LNCaP clone FGC (cell line): ENCODE measurements at regions not wholly inside any gene's neighbourhood (a gene's known extent, or its start where the extent isn't known, plus 50 kb on each side); places are given as distances from the start of the nearest gene placed in this dataset.

Experiments
- DNase-seq: peaks from one replicate; pipeline ENCODE4 v3.0.0-alpha.2; 2011; ENCODE audit warnings: low read depth
- H3K4me3 ChIP-seq: 2 replicates; pipeline ENCODE4 v1.5.1; 2011; ENCODE audit warnings: mild to moderate bottlenecking, low read depth, low read length, control low read depth
- TF ChIP-seq, protein P1 (sequence below): IDR thresholded peaks from 2 replicates; pipeline ENCODE4 v1.5.1; 2012; ENCODE audit warnings: mild to moderate bottlenecking; ENCODE audit not compliant: control insufficient read depth, insufficient read depth; ENCODE audit errors: extremely low read depth

DNA sequence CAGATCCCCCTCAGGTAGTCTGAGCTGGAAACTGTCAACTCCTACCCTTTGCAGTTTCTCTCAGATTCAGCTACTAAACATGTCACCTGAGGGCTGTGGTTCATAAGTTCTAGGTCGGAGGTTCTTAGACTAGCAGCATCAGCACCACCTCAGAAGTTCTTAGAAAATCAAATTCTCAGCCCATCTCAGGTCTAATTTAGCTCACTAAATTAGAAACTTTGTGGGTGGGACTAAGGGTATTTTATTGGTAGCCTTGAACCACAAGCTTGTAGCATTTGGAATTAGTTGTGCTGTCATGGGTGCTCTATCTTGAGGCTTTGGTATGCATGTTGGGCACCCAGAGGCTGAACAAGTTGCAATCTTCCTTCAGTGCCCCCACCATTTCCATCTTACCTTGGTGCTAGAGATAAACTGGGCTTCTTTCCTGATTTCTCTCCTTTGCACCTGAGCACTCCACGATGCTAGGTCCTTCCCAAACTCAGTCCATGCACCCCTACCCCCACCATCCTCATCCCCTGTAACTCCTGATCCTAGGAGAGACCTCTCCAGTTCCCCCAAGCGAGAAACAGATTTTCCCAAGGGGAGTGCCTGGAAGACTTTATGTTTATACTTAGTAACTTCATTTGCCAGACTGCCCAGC, 54.2 kb downstream of the S1PR1 start:
- no peak for DNase-seq
- TF ChIP-seq, protein P1, sequence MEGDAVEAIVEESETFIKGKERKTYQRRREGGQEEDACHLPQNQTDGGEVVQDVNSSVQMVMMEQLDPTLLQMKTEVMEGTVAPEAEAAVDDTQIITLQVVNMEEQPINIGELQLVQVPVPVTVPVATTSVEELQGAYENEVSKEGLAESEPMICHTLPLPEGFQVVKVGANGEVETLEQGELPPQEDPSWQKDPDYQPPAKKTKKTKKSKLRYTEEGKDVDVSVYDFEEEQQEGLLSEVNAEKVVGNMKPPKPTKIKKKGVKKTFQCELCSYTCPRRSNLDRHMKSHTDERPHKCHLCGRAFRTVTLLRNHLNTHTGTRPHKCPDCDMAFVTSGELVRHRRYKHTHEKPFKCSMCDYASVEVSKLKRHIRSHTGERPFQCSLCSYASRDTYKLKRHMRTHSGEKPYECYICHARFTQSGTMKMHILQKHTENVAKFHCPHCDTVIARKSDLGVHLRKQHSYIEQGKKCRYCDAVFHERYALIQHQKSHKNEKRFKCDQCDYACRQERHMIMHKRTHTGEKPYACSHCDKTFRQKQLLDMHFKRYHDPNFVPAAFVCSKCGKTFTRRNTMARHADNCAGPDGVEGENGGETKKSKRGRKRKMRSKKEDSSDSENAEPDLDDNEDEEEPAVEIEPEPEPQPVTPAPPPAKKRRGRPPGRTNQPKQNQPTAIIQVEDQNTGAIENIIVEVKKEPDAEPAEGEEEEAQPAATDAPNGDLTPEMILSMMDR, result no peak
- no peak overlapping the region for H3K4me3 ChIP-seq

DNA sequence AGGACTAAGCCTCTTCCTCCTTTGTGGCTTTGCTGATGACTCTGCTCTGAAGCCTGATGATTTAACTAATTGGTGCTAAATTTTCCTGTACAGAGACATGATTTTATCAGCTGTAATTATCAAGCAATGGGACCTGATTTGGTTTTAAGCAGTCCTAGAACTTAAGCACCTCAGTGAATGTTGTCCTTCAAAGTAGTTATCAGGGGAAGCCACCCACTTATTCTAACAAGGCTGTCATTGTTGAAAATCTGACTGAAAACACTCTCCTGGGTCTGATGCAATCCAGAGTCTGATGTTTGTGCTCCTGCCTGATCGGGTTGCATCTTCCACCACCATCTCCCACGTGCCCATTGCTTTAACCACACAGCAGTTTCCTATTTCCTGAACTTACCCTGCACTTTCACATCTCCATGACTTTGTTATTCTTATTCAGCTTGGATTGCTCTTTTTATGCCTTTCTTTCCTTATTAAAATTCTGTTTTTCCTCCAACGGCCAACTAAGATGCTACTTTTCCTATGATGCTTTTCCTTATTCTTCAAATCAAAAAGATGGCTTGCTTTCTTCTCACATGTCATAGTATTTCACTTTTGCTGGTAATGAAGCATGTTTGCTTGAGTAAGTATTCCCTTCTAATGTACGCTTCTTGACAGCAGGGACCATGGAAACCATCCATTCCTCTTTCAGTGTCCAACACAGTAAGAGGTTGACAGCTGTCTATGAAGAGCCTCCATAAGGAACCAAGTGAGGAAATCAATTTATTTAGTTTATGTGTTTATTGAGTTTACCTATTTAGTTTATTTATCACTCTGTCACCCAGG, 55.0 kb downstream of the S1PR1 start:
- no peak for DNase-seq
- TF ChIP-seq, protein P1, result no peak
- no peak overlapping the region for H3K4me3 ChIP-seq

DNA sequence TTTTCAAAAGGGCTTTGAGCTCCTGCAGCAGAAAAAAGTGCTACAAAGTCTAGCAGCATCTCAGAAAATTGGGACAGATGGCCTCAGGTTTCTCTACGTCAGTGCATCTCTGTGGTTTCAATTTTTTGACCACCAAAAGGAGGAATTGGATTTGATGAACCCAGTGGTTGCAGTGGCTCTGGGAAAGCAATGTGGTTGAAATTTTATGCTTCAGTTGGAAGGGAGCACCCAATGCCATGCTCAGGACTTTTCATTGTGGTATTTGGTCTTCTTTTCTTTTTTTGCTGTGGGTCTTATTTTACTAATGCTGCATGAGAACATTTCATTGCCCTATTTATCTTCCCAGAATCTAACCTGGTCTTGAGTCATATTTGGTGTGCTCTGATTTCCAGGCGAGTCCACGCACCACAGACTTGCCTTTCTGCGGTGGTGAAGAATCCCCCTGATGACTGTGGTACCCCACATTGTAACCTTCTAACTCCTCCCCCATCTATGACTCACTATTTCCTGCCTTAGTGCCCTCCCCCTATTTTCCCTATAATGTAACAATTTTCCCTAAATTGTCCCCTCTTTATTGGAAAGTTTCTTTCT, 56.7 kb downstream of the S1PR1 start:
- TF ChIP-seq, protein P1, result no peak
- no peak overlapping the region for H3K4me3 ChIP-seq
- no peak for DNase-seq

DNA sequence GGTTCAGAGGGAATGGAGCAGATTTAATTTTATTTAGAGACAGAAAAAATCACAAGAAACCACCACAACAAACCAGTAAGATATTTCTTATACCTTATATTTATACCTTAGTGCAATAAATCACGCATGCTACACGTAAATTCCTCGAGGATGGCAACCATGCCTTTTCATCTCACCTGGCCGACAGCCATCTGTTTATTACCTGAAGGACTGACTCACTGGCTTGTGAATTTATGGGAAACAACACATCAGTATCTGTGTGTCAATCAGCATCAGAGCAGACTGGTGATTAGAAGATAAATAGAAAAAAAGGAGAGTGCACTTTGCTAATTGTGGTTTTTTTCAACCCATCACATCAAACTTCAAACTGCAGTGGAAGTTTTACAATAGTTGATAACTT, 58.4 kb downstream of the S1PR1 start:
- DNase-seq, result peak; percentile 26
- H3K4me3 ChIP-seq, result no peak overlapping the region
- TF ChIP-seq, protein P1, result no peak

DNA sequence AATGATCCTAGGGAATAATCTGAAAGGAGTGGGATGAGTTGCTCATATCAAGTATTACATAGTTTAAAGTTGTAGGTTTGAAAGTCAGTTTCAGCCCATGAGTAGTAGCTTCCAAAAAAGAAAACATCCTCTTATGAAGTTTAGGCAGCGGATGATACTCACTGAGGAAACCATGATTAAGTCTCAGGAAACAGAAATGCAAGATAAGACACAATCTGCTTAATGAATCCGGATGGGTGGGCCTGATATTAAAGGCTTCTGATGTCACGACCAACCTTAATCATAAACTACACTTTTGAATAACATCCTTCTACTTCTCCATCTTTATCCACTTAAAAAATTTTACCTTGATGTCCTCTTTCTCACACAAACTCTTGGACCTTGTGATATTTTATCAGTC, 61.8 kb downstream of the S1PR1 start:
- no peak overlapping the region for H3K4me3 ChIP-seq
- TF ChIP-seq, protein P1, result no peak
- DNase-seq, result no peak

DNA sequence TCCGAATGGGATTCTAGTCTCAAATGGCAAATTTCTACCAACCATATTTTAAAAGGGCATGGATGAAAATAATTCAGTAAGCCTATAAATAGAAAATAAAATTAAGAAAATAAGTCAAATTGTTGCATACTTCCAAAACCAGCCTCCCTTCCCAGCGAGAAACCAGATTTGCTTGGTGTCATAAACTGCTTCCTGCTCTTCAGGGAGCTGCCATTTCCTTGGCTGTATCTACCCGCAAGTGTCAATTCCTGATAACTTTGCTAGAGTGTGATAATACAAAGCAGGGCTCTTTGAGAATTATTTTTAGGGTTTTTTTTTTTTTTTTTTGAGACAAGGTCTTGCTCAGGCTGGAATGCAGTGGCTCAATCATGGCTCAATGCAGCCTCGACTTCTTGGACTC, 62.3 kb downstream of the S1PR1 start:
- no peak overlapping the region for H3K4me3 ChIP-seq
- no peak for DNase-seq
- TF ChIP-seq, protein P1, result no peak

DNA sequence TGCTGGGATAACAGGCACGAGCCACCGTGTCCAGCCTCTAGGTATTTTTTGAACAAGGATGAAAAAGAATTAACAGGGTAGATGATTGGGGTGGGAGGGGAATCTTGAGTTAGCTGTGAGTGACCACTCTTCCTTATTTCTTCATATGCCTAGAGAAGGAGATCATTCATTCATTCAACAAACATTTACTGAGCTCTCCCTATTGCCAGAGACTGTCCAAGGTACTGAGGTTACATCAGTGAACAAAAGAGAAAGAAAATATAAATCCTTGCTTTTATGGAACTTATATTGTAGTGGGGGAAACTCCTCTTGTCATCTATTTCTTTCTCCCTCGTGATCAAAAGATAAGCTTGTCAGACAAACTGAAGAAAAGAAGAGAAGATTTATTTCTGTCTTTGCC, 62.9 kb downstream of the S1PR1 start:
- no peak for DNase-seq
- H3K4me3 ChIP-seq, result no peak overlapping the region
- TF ChIP-seq, protein P1, result no peak
